ENCODE measurements at regions not wholly inside any gene's neighbourhood (a gene's known extent, or its start where the extent isn't known, plus 50 kb on each side); places are given as distances from the start of the nearest gene placed in this dataset.

- Histone ChIP-seq H3K4me3 (ENCODE audit: low read depth, low read length) (peak overlapping the region; percentile 42), H3K9me3 (no peaks in the 10 kb centered on the region), H3K4me1 (peaks cover 11% of the 10 kb centered on the region), H3K27me3 (no peaks in the 10 kb centered on the region), H3K36me3 (no peaks in the 10 kb centered on the region)
- DNase-seq = peak; percentile 79
- TF ChIP-seq, protein P1, sequence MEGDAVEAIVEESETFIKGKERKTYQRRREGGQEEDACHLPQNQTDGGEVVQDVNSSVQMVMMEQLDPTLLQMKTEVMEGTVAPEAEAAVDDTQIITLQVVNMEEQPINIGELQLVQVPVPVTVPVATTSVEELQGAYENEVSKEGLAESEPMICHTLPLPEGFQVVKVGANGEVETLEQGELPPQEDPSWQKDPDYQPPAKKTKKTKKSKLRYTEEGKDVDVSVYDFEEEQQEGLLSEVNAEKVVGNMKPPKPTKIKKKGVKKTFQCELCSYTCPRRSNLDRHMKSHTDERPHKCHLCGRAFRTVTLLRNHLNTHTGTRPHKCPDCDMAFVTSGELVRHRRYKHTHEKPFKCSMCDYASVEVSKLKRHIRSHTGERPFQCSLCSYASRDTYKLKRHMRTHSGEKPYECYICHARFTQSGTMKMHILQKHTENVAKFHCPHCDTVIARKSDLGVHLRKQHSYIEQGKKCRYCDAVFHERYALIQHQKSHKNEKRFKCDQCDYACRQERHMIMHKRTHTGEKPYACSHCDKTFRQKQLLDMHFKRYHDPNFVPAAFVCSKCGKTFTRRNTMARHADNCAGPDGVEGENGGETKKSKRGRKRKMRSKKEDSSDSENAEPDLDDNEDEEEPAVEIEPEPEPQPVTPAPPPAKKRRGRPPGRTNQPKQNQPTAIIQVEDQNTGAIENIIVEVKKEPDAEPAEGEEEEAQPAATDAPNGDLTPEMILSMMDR (IDR thresholded peaks at IDR 0.05; ENCODE audit: low read depth, low read length) = peak; percentile 98
Observed at GRCh38 chr4:138919094-138919936, 96.3 kb upstream of the NOCT start.

GRCh38 chr4:138918169-138918869 lies 97.3 kb upstream of the NOCT start:
- TF ChIP-seq, protein P1 (IDR thresholded peaks at IDR 0.05; ENCODE audit: low read depth, low read length) = no peak
- Histone ChIP-seq H3K9me3 (no peaks in the 10 kb centered on the region), H3K27me3 (no peaks in the 10 kb centered on the region), H3K4me3 (ENCODE audit: low read depth, low read length) (no peak overlapping the region), H3K4me1 (peaks cover 11% of the 10 kb centered on the region), H3K36me3 (no peaks in the 10 kb centered on the region)
- no peak for DNase-seq

GRCh38 chr4:138916763-138917162 lies 98.8 kb upstream of the NOCT start:
- Histone ChIP-seq H3K36me3 (no peaks in the 10 kb centered on the region), H3K9me3 (no peaks in the 10 kb centered on the region), H3K4me1 (peaks cover 23% of the 10 kb centered on the region), H3K27me3 (no peaks in the 10 kb centered on the region), H3K4me3 (ENCODE audit: low read depth, low read length) (no peak overlapping the region)
- DNase-seq = no peak
- TF ChIP-seq, protein P1 (IDR thresholded peaks at IDR 0.05; ENCODE audit: low read depth, low read length) = no peak

DNA sequence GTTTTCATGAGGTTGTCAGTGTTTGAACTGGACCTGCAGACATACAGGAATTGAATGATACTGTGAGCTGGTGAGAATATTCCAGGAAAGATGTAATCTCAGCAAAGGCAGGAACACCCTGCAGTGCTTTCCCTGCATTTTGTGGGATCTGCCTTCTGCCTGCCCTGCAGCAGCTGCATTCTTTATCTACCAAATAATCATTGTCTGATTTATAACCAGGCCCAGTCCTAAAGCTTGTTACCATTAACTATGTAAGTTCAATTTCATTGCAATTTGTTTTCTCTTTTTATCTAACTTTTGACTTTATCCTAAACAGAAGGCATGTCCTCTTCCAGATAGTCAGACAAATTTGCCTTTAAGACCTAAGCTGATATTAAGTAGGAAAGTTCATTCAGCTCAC lies 99.8 kb upstream of the NOCT start:
- TF ChIP-seq, protein P1 (IDR thresholded peaks at IDR 0.05; ENCODE audit: low read depth, low read length) = no peak
- Histone ChIP-seq H3K27me3 (no peaks in the 10 kb centered on the region), H3K36me3 (no peaks in the 10 kb centered on the region), H3K4me3 (ENCODE audit: low read depth, low read length) (no peak overlapping the region), H3K9me3 (no peaks in the 10 kb centered on the region), H3K4me1 (peaks cover 28% of the 10 kb centered on the region)
- peak; percentile 47 for DNase-seq

- Histone ChIP-seq H3K27me3 (no peaks in the 10 kb centered on the region), H3K36me3 (no peaks in the 10 kb centered on the region), H3K4me1 (peaks cover 38% of the 10 kb centered on the region), H3K9me3 (no peaks in the 10 kb centered on the region), H3K4me3 (ENCODE audit: low read depth, low read length) (no peak overlapping the region)
- TF ChIP-seq, protein P1 (IDR thresholded peaks at IDR 0.05; ENCODE audit: low read depth, low read length) = no peak
- no peak for DNase-seq
Observed at GRCh38 chr4:138912704-138913340, 102.8 kb upstream of the NOCT start.
